ENCODE measurements at regions not wholly inside any gene's neighbourhood (a gene's known extent, or its start where the extent isn't known, plus 50 kb on each side); places are given as distances from the start of the nearest gene placed in this dataset.
"Not testable (repeated sequence)": the region's sequence is repeated elsewhere in the genome, so short reads cannot be mapped to it uniquely, and the experiment has no call there.

DNA sequence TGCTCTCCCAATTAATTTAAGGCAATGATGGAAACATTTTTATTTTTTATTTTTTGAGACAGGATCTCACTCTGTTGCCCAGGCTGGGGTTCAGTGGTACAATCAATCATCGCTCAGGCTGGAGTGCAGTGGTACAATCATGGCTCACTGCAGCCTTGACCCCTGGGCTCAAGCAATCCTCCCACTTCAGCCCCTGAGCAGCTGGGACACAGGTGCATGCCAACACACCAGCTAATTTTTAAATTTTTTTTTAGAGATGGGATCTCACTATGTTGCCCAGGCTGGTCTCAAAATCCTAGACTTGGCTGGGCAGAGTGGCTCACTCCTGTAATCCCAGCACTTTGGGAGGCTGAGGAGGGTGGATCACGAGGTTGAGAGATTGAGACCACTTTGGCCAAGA lies 126.1 kb upstream of the PTBP2 start:
- TF ChIP-seq, protein P1, sequence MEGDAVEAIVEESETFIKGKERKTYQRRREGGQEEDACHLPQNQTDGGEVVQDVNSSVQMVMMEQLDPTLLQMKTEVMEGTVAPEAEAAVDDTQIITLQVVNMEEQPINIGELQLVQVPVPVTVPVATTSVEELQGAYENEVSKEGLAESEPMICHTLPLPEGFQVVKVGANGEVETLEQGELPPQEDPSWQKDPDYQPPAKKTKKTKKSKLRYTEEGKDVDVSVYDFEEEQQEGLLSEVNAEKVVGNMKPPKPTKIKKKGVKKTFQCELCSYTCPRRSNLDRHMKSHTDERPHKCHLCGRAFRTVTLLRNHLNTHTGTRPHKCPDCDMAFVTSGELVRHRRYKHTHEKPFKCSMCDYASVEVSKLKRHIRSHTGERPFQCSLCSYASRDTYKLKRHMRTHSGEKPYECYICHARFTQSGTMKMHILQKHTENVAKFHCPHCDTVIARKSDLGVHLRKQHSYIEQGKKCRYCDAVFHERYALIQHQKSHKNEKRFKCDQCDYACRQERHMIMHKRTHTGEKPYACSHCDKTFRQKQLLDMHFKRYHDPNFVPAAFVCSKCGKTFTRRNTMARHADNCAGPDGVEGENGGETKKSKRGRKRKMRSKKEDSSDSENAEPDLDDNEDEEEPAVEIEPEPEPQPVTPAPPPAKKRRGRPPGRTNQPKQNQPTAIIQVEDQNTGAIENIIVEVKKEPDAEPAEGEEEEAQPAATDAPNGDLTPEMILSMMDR (IDR thresholded peaks at IDR 0.05 in 4 of 5, conservative IDR thresholded peaks at IDR 0.05 in 1 of 5) = not testable (repeated sequence)
- not testable (repeated sequence) for TF ChIP-seq POLR2A (IDR thresholded peaks at IDR 0.05)

All from gastrocnemius medialis (tissue), 4 donors.